IMR-90 (cell line): ENCODE measurements at regions not wholly inside any gene's neighbourhood (a gene's known extent, or its start where the extent isn't known, plus 50 kb on each side); places are given as distances from the start of the nearest gene placed in this dataset.
A peak's percentile ranks its signal among the peaks of the same experiment; 100 is the strongest.

Source experiments
- ATAC-seq: fragments of 200-7000 bp; cut with Tn5 transposase; 2 replicates; pipeline ENCODE4 v1.9.1; 2020; ENCODE audit warnings: low read depth, mild to moderate bottlenecking, moderate library complexity
- BruUV-seq: library from RNA; stranded (reverse); fragments of 400-500 nt; replicated peaks from 2 replicates; lab custom pipeline; 2021; lab: Mats Ljungman, UMichigan
- CTCF ChIA-PET: fragments of 300-600 bp; formaldehyde crosslinking; extraction: SDS; loops from one replicate; lab custom pipeline; 2021; ENCODE audit warnings: antibody characterized with exemption; lab: Yijun Ruan, JAX
- POLR2A ChIA-PET: fragments of 300-600 bp; sonication (Branson Sonifier 250); formaldehyde crosslinking; loops from one replicate; lab custom pipeline; 2022; ENCODE audit warnings: antibody characterized with exemption; ENCODE audit not compliant: unreplicated experiment; lab: Charles Lee
- DNase-seq: peaks from one replicate; pipeline ENCODE4 v3.0.0; 2013
- H2AFZ ChIP-seq: replicated peaks from 2 replicates; pipeline ENCODE3; 2013; ENCODE audit warnings: low read length, mild to moderate bottlenecking; ENCODE audit not compliant: poor library complexity
- H2AK5ac ChIP-seq: 2 replicates; pipeline ENCODE4 v1.6.1; 2013; ENCODE audit warnings: low read depth, low read length, inconsistent platforms
- H2AK9ac ChIP-seq: replicated peaks from 2 replicates; pipeline ENCODE3; 2013; ENCODE audit warnings: mild to moderate bottlenecking, low read depth, low read length, moderate library complexity; ENCODE audit not compliant: poor library complexity
- H2BK120ac ChIP-seq: 2 replicates; pipeline ENCODE4 v1.6.1; 2013; ENCODE audit warnings: low read depth, low read length, inconsistent platforms
- H2BK15ac ChIP-seq: 3 replicates; pipeline ENCODE4 v1.6.1; 2013; ENCODE audit warnings: low read depth, low read length, inconsistent platforms
- H2BK20ac ChIP-seq: 2 replicates; pipeline ENCODE4 v1.6.1; 2013; ENCODE audit warnings: low read depth, mild to moderate bottlenecking, inconsistent platforms, low read length, moderate library complexity
- H2BK5ac ChIP-seq: 2 replicates; pipeline ENCODE4 v1.6.1; 2013; ENCODE audit warnings: mild to moderate bottlenecking, low read depth, low read length, inconsistent platforms; ENCODE audit not compliant: poor library complexity, severe bottlenecking
- H3K14ac ChIP-seq: replicated peaks from 2 replicates; pipeline ENCODE4 v1.6.1; 2013; ENCODE audit warnings: low read depth, low read length, inconsistent platforms
- H3K18ac ChIP-seq: 2 replicates; pipeline ENCODE4 v1.6.1; 2013; ENCODE audit warnings: low read depth, low read length, control low read depth
- H3K23ac ChIP-seq: 2 replicates; pipeline ENCODE4 v1.6.1; 2013; ENCODE audit warnings: low read depth, low read length, inconsistent platforms
- H3K27ac ChIP-seq: 2 replicates; pipeline ENCODE4 v1.5.1; 2013; ENCODE audit warnings: mild to moderate bottlenecking, control low read depth, low read length; ENCODE audit not compliant: insufficient read depth
- H3K27me3 ChIP-seq: 2 replicates; pipeline ENCODE4 v1.6.1; 2013; ENCODE audit warnings: low read length; ENCODE audit not compliant: control insufficient read depth, insufficient read depth
- H3K36me3 ChIP-seq: 2 replicates; pipeline ENCODE4 v1.6.1; 2013; ENCODE audit warnings: low read length, mixed read lengths; ENCODE audit not compliant: control insufficient read depth, insufficient read depth
- H3K4ac ChIP-seq: 2 replicates; pipeline ENCODE4 v1.6.1; 2013; ENCODE audit warnings: low read depth, low read length, inconsistent platforms
- H3K4me1 ChIP-seq: 2 replicates; pipeline ENCODE4 v1.6.1; 2013; ENCODE audit warnings: low read length, mixed read lengths; ENCODE audit not compliant: control insufficient read depth, insufficient read depth
- H3K4me2 ChIP-seq: 2 replicates; pipeline ENCODE4 v1.6.1; 2013; ENCODE audit warnings: low read depth, mild to moderate bottlenecking, control low read depth, low read length, moderate library complexity
- H3K4me3 ChIP-seq: 2 replicates; pipeline ENCODE4 v1.5.1; 2013; ENCODE audit warnings: low read depth, mild to moderate bottlenecking, control low read depth, low read length, moderate library complexity; ENCODE audit not compliant: insufficient read depth
- H3K56ac ChIP-seq: 2 replicates; pipeline ENCODE4 v1.6.1; 2013; ENCODE audit warnings: low read length, inconsistent platforms; ENCODE audit not compliant: insufficient read depth; ENCODE audit errors: extremely low read depth
- H3K79me1 ChIP-seq, 2 experiments: 2 replicates each; pipeline ENCODE4 v1.6.1; 2013; ENCODE audit warnings: low read length in 2 of 2, inconsistent platforms in 1 of 2, low read depth in 1 of 2
- H3K9ac ChIP-seq: 2 replicates; pipeline ENCODE4 v1.6.1; 2013; ENCODE audit warnings: low read depth, low read length, control low read depth
- H3K9me1 ChIP-seq: 2 replicates; pipeline ENCODE4 v1.6.1; 2013; ENCODE audit warnings: low read length, inconsistent platforms; ENCODE audit not compliant: insufficient read depth
- H3K9me3 ChIP-seq: 2 replicates; pipeline ENCODE4 v1.6.1; 2013; ENCODE audit warnings: low read length; ENCODE audit not compliant: control insufficient read depth, insufficient read depth
- H4K20me1 ChIP-seq: 2 replicates; pipeline ENCODE4 v1.6.1; 2013; ENCODE audit warnings: low read length, inconsistent platforms; ENCODE audit not compliant: insufficient read depth
- H4K5ac ChIP-seq: 2 replicates; pipeline ENCODE4 v1.6.1; 2013; ENCODE audit warnings: mild to moderate bottlenecking, low read depth, low read length, control low read depth
- H4K8ac ChIP-seq, 2 experiments: 2 replicates each; pipeline ENCODE4 v1.6.1; 2013; ENCODE audit warnings: low read depth in 2 of 2, low read length in 2 of 2, control low read depth in 1 of 2, inconsistent platforms in 1 of 2
- H4K91ac ChIP-seq: 2 replicates; pipeline ENCODE4 v1.6.1; 2013; ENCODE audit warnings: low read depth, low read length, inconsistent platforms; ENCODE audit not compliant: insufficient read depth
- BHLHE40 ChIP-seq: fragments of 150-350 bp; IDR thresholded peaks from 2 replicates; pipeline ENCODE4 v1.6.1; 2016; ENCODE audit warnings: mild to moderate bottlenecking, low read depth, low read length
- CEBPB ChIP-seq: IDR thresholded peaks from 2 replicates; pipeline ENCODE4 v1.6.1; 2012; ENCODE audit warnings: low read depth, low read length, improper control_type of control experiment
- CHD1 ChIP-seq: IDR thresholded peaks from 2 replicates; pipeline ENCODE4 v1.6.1; 2012; ENCODE audit warnings: low read depth, low read length, improper control_type of control experiment
- MAFK ChIP-seq: IDR thresholded peaks from 2 replicates; pipeline ENCODE4 v1.6.1; 2012; ENCODE audit warnings: low read depth, low read length, improper control_type of control experiment
- NFE2L2 ChIP-seq: fragments of 150-350 bp; IDR thresholded peaks from 2 replicates; pipeline ENCODE4 v1.6.1; 2016; ENCODE audit warnings: low read depth, mild to moderate bottlenecking, low read length
- RAD21 ChIP-seq: IDR thresholded peaks from 2 replicates; pipeline ENCODE4 v1.6.1; 2012; ENCODE audit warnings: low read length, improper control_type of control experiment
- RCOR1 ChIP-seq: IDR thresholded peaks from 2 replicates; pipeline ENCODE4 v1.6.1; 2012; ENCODE audit warnings: mild to moderate bottlenecking, low read length, improper control_type of control experiment; ENCODE audit not compliant: insufficient replicate concordance
- SMC3 ChIP-seq: fragments of 150-350 bp; IDR thresholded peaks from 2 replicates; pipeline ENCODE4 v1.6.1; 2016; ENCODE audit warnings: low read depth, mild to moderate bottlenecking, antibody characterized with exemption, low read length, moderate library complexity
- WGBS, 2 experiments: methylation state at CpG; one replicate each; pipeline versions ENCODE4 v1.1.5 to v1.1.7; 2013; ENCODE audit warnings: missing lambda C conversion rate in 2 of 2; ENCODE audit not compliant: insufficient read length in 1 of 2; ENCODE audit errors: extremely low coverage in 2 of 2; 5-methylcytosine and 5-hydroxymethylcytosine counted together
- dilution Hi-C: fragments of 300-500 bp; cut with HindIII; formaldehyde crosslinking; loops from one replicate; pipeline ENCODE4 v1.14.3; 2018; ENCODE audit warnings: low sequenced_read_pairs; ENCODE audit not compliant: unreplicated experiment
- in situ Hi-C: fragments of 300-500 bp; cut with MboI; formaldehyde crosslinking; loops from 3 replicates; pipeline ENCODE4 v1.14.3; 2019; ENCODE audit warnings: low sequenced_read_pairs, inconsistent platforms, mixed read lengths
- intact Hi-C: fragments of 100-400 bp; cut with micrococcal nuclease; formaldehyde crosslinking; loops from 2 replicates; pipeline ENCODE4 v1.10.0; 2022
- TF ChIP-seq, protein P1 (sequence below): fragments of 150-350 bp; IDR thresholded peaks from 2 replicates; pipeline ENCODE4 v1.6.1; 2017; ENCODE audit warnings: mild to moderate bottlenecking, antibody characterized with exemption, low read length, low read depth

DNA sequence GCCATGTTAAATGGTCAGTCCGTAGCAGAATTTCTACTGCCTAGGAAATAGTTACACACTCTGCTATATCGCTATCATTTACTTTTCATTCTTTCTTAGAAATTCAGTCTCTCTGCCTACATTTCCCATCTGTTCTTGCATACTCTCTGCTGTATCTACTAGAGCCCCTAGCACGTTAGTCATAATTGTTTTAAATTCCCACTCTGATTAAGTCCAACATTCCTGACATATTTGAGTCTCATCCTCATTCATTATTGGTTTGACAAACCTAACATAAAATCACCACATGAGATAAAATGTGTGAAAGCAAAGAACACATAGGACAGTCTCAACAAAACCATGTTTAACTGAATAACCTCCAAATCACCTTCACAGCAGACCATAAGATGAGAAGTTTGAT, 513.6 kb downstream of the PLPP3 start:
- no peak overlapping the region for H2BK120ac ChIP-seq
- TF ChIP-seq RCOR1 (no peak), SMC3 (no peak), CEBPB (no peak), MAFK (no peak), NFE2L2 (no peak), CHD1 (no peak), RAD21 (no peak), BHLHE40 (no peak)
- TF ChIP-seq, protein P1, sequence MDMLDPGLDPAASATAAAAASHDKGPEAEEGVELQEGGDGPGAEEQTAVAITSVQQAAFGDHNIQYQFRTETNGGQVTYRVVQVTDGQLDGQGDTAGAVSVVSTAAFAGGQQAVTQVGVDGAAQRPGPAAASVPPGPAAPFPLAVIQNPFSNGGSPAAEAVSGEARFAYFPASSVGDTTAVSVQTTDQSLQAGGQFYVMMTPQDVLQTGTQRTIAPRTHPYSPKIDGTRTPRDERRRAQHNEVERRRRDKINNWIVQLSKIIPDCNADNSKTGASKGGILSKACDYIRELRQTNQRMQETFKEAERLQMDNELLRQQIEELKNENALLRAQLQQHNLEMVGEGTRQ: no peak
- no peak overlapping the region for H3K27ac ChIP-seq
- H3K79me1 ChIP-seq: no peaks in the 10 kb centered on the region
- CTCF ChIA-PET: no interaction called here
- no peak overlapping the region for H4K8ac ChIP-seq
- in situ Hi-C loops (no loop called here), intact Hi-C loops (loop anchor here (10.0 kb wide), 2 partner anchors 419 to 561 kb away; no protein-coding TSS in a partner anchor), dilution Hi-C loops (no loop called here)
- no peak overlapping the region for H3K23ac ChIP-seq
- H3K4ac ChIP-seq: no peak overlapping the region
- H2AK5ac ChIP-seq: no peak overlapping the region
- H3K9ac ChIP-seq: no peak overlapping the region
- no peak overlapping the region for H4K91ac ChIP-seq
- H3K9me1 ChIP-seq: peaks cover under 1% of the 10 kb centered on the region; the same call in 1 of the 2 replicates
- peaks cover 6% of the 10 kb centered on the region for H3K4me1 ChIP-seq
- no peak overlapping the region for H4K5ac ChIP-seq
- no peak overlapping the region for H3K56ac ChIP-seq
- no peak overlapping the region for H2AFZ ChIP-seq
- H3K18ac ChIP-seq: no peak overlapping the region
- no peaks in the 10 kb centered on the region for H4K20me1 ChIP-seq
- POLR2A ChIA-PET: no interaction called here
- WGBS, 2 experiments: 50% methylated on average over 1 of the region's 3 CpGs; no CpG with 5 or more reads in 1 of the 2 experiments
- H2BK15ac ChIP-seq: no peak overlapping the region
- no peak overlapping the region for H2AK9ac ChIP-seq
- DNase-seq: no peak
- H3K4me2 ChIP-seq: no peak overlapping the region
- no peak overlapping the region for H3K4me3 ChIP-seq
- no peak overlapping the region for H2BK20ac ChIP-seq
- BruUV-seq: no TSS peak
- H3K14ac ChIP-seq: no peak overlapping the region
- no peaks in the 10 kb centered on the region for H3K36me3 ChIP-seq
- ATAC-seq: peak; percentile 13; the same call in 1 of the 2 replicates
- H3K27me3 ChIP-seq: no peaks in the 10 kb centered on the region
- no peak overlapping the region for H2BK5ac ChIP-seq
- H3K9me3 ChIP-seq: no peaks in the 10 kb centered on the region
